MM.1S (cell line): ENCODE measurements at regions not wholly inside any gene's neighbourhood (a gene's known extent, or its start where the extent isn't known, plus 50 kb on each side); places are given as distances from the start of the nearest gene placed in this dataset.

ENCODE experiments used
- DNase-seq: peaks from one replicate; pipeline ENCODE4 v3.0.0-alpha.2; 2015
- H2AFZ ChIP-seq: fragments of 300-600 bp; sonication (generic); 2 replicates; pipeline ENCODE4 v1.6.0; 2016; ENCODE audit warnings: antibody characterized with exemption, low read length
- H3F3A ChIP-seq: fragments of 300-600 bp; sonication (generic); 2 replicates; pipeline ENCODE4 v1.6.1; 2016; ENCODE audit warnings: mild to moderate bottlenecking, antibody characterized with exemption, low read length, moderate library complexity, mixed read lengths; ENCODE audit not compliant: insufficient read depth
- H3K27ac ChIP-seq: fragments of 300-600 bp; sonication (generic); 2 replicates; pipeline ENCODE4 v1.5.1; 2016; ENCODE audit warnings: mild to moderate bottlenecking, low read length
- H3K27me3 ChIP-seq: fragments of 300-600 bp; sonication (generic); replicated peaks from 2 replicates; pipeline ENCODE4 v1.6.0; 2016; ENCODE audit warnings: low read length; ENCODE audit not compliant: insufficient read depth
- H3K36me3 ChIP-seq: fragments of 300-600 bp; sonication (generic); replicated peaks from 2 replicates; pipeline ENCODE4 v1.6.1; 2016; ENCODE audit warnings: mild to moderate bottlenecking, low read length, mixed read lengths; ENCODE audit not compliant: insufficient read depth
- H3K4me1 ChIP-seq: fragments of 300-600 bp; sonication (generic); 2 replicates; pipeline ENCODE4 v1.6.1; 2016; ENCODE audit warnings: low read length, mixed read lengths
- H3K4me2 ChIP-seq: fragments of 300-600 bp; sonication (generic); 2 replicates; pipeline ENCODE4 v1.6.0; 2016; ENCODE audit warnings: low read depth, low read length
- H3K4me3 ChIP-seq: fragments of 300-600 bp; sonication (generic); 2 replicates; pipeline ENCODE4 v1.5.1; 2016; ENCODE audit warnings: low read length, mixed read lengths
- H3K79me2 ChIP-seq: fragments of 300-600 bp; sonication (generic); 2 replicates; pipeline ENCODE4 v1.6.1; 2016; ENCODE audit warnings: mixed run types, low read length, mixed read lengths
- H3K9ac ChIP-seq: fragments of 300-600 bp; sonication (generic); 2 replicates; pipeline ENCODE4 v1.6.1; 2016; ENCODE audit warnings: low read length, mixed read lengths
- H3K9me2 ChIP-seq: fragments of 300-600 bp; sonication (generic); replicated peaks from 2 replicates; pipeline ENCODE4 v1.6.1; 2016; ENCODE audit warnings: mild to moderate bottlenecking, low read length, mixed read lengths; ENCODE audit not compliant: insufficient read depth
- H3K9me3 ChIP-seq: fragments of 300-600 bp; sonication (generic); replicated peaks from 2 replicates; pipeline ENCODE4 v1.6.1; 2016; ENCODE audit warnings: mild to moderate bottlenecking, low read length, mixed read lengths; ENCODE audit not compliant: insufficient read depth
- H4K20me1 ChIP-seq: fragments of 300-600 bp; sonication (generic); 2 replicates; pipeline ENCODE4 v1.6.1; 2016; ENCODE audit warnings: mild to moderate bottlenecking, low read length, moderate library complexity, mixed read lengths; ENCODE audit not compliant: insufficient read depth
- CTCF ChIP-seq: fragments of 300-600 bp; sonication (generic); IDR thresholded peaks from 2 replicates; pipeline ENCODE4 v1.5.1; 2016; ENCODE audit warnings: antibody characterized with exemption, low read length, mixed read lengths
- EZH2 ChIP-seq: fragments of 300-600 bp; sonication (generic); optimal IDR thresholded peaks from 2 replicates; pipeline ENCODE3; 2017; ENCODE audit warnings: low read depth, mild to moderate bottlenecking, antibody characterized with exemption, low read length, mixed read lengths
- EZH2phosphoT487 ChIP-seq: fragments of 300-600 bp; sonication (generic); IDR thresholded peaks from 2 replicates; pipeline ENCODE4 v1.6.1; 2018; ENCODE audit warnings: antibody characterized with exemption, low read length

GRCh38 chr4:11232015-11232414 is 196.7 kb downstream of the HS3ST1 start:
- no peak for DNase-seq
- Histone ChIP-seq H3K9ac (no peak overlapping the region), H3K9me3 (no peaks in the 10 kb centered on the region), H3K9me2 (no peaks in the 10 kb centered on the region), H4K20me1 (no peaks in the 10 kb centered on the region), H3K27ac (no peak overlapping the region), H3K36me3 (no peaks in the 10 kb centered on the region), H3F3A (no peaks in the 10 kb centered on the region), H2AFZ (no peak overlapping the region), H3K4me2 (no peak overlapping the region), H3K27me3 (no peaks in the 10 kb centered on the region), H3K4me1 (no peaks in the 10 kb centered on the region), H3K79me2 (no peaks in the 10 kb centered on the region), H3K4me3 (no peak overlapping the region)
- no peak for TF ChIP-seq CTCF
- TF ChIP-seq EZH2, result no peak
- TF ChIP-seq EZH2phosphoT487, result no peak

GRCh38 chr4:11230866-11231265 is 197.8 kb downstream of the HS3ST1 start:
- H3K27me3 ChIP-seq, result no peaks in the 10 kb centered on the region
- H3K4me3 ChIP-seq, result no peak overlapping the region
- no peak overlapping the region for H3K9ac ChIP-seq
- TF ChIP-seq CTCF (no peak), EZH2phosphoT487 (no peak), EZH2 (no peak)
- no peaks in the 10 kb centered on the region for H3K36me3 ChIP-seq
- no peak overlapping the region for H3K27ac ChIP-seq
- H3K4me2 ChIP-seq, result no peak overlapping the region
- H4K20me1 ChIP-seq, result no peaks in the 10 kb centered on the region
- no peak overlapping the region for H2AFZ ChIP-seq
- no peaks in the 10 kb centered on the region for H3K9me2 ChIP-seq
- no peaks in the 10 kb centered on the region for H3K79me2 ChIP-seq
- no peak for DNase-seq
- no peaks in the 10 kb centered on the region for H3K9me3 ChIP-seq
- no peaks in the 10 kb centered on the region for H3K4me1 ChIP-seq
- no peaks in the 10 kb centered on the region for H3F3A ChIP-seq

- no peak for DNase-seq
- Histone ChIP-seq H4K20me1 (no peaks in the 10 kb centered on the region), H3K9me3 (no peaks in the 10 kb centered on the region), H3K4me2 (no peak overlapping the region), H3K36me3 (no peaks in the 10 kb centered on the region), H3K9ac (no peak overlapping the region), H3F3A (no peaks in the 10 kb centered on the region), H3K27ac (no peak overlapping the region), H3K79me2 (no peaks in the 10 kb centered on the region), H3K4me3 (no peak overlapping the region), H2AFZ (no peak overlapping the region), H3K4me1 (no peaks in the 10 kb centered on the region), H3K27me3 (no peaks in the 10 kb centered on the region), H3K9me2 (no peaks in the 10 kb centered on the region)
- no peak for TF ChIP-seq EZH2phosphoT487
- TF ChIP-seq EZH2, result no peak
Measured at GRCh38 chr4:11228530-11228929, 200.2 kb downstream of the HS3ST1 start.

GRCh38 chr4:11223311-11223710 is 205.4 kb downstream of the HS3ST1 start:
- H3K9ac ChIP-seq, result no peak overlapping the region
- H3K4me1 ChIP-seq, result no peaks in the 10 kb centered on the region
- no peak overlapping the region for H3K4me3 ChIP-seq
- H4K20me1 ChIP-seq, result no peaks in the 10 kb centered on the region
- H2AFZ ChIP-seq, result no peak overlapping the region
- no peak overlapping the region for H3K27ac ChIP-seq
- no peak for TF ChIP-seq EZH2
- no peak for TF ChIP-seq EZH2phosphoT487
- no peak for DNase-seq
- no peaks in the 10 kb centered on the region for H3K27me3 ChIP-seq
- H3F3A ChIP-seq, result no peaks in the 10 kb centered on the region
- no peaks in the 10 kb centered on the region for H3K79me2 ChIP-seq
- H3K9me2 ChIP-seq, result no peaks in the 10 kb centered on the region
- no peaks in the 10 kb centered on the region for H3K9me3 ChIP-seq
- no peaks in the 10 kb centered on the region for H3K36me3 ChIP-seq
- no peak overlapping the region for H3K4me2 ChIP-seq
